Right lobe of liver (tissue), 4 donors: ENCODE measurements at regions not wholly inside any gene's neighbourhood (a gene's known extent, or its start where the extent isn't known, plus 50 kb on each side); places are given as distances from the start of the nearest gene placed in this dataset.

ENCODE experiments used
- POLR2A ChIP-seq: fragments of 450-650 bp; IDR thresholded peaks from one replicate; pipeline ENCODE4 v1.6.1; 2017; ENCODE audit warnings: antibody characterized with exemption, mild to moderate bottlenecking
- TF ChIP-seq, protein P1 (sequence below), 4 donors: fragments of 200-600 bp in 3 of 4; fragments of 450-650 bp in 1 of 4; IDR thresholded peaks; one replicate each; pipeline versions ENCODE4 v1.5.1 to v1.8.0; 2016 to 2022; ENCODE audit warnings: antibody characterized with exemption in 4 of 4, mild to moderate bottlenecking in 2 of 4
- donor health status: DM: no; HTN: no; CAD: no.
- donor health status: DM: no; HTN: no; CAD: no.
- donor health status: DM: no; HTN: yes; CAD: no.

- TF ChIP-seq, protein P1, sequence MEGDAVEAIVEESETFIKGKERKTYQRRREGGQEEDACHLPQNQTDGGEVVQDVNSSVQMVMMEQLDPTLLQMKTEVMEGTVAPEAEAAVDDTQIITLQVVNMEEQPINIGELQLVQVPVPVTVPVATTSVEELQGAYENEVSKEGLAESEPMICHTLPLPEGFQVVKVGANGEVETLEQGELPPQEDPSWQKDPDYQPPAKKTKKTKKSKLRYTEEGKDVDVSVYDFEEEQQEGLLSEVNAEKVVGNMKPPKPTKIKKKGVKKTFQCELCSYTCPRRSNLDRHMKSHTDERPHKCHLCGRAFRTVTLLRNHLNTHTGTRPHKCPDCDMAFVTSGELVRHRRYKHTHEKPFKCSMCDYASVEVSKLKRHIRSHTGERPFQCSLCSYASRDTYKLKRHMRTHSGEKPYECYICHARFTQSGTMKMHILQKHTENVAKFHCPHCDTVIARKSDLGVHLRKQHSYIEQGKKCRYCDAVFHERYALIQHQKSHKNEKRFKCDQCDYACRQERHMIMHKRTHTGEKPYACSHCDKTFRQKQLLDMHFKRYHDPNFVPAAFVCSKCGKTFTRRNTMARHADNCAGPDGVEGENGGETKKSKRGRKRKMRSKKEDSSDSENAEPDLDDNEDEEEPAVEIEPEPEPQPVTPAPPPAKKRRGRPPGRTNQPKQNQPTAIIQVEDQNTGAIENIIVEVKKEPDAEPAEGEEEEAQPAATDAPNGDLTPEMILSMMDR (IDR thresholded peaks at IDR 0.05): no peak
- TF ChIP-seq POLR2A: no peak
Measured at GRCh38 chr5:6818594-6819511, 105.6 kb downstream of the TENT4A start.
